Neural cell (in vitro differentiated cells): ENCODE measurements at regions not wholly inside any gene's neighbourhood (a gene's known extent, or its start where the extent isn't known, plus 50 kb on each side); places are given as distances from the start of the nearest gene placed in this dataset.
"Not testable (repeated sequence)": the region's sequence is repeated elsewhere in the genome, so short reads cannot be mapped to it uniquely, and the experiment has no call there.

Source experiments
- H2AFZ ChIP-seq: fragments of 200-600, 300-800 bp; sonication (generic), shearing (Covaris generic); 2 replicates; pipeline ENCODE4 v1.6.0; 2014; ENCODE audit warnings: low read depth, mild to moderate bottlenecking, antibody characterized with exemption, low read length, moderate library complexity
- H3F3A ChIP-seq: fragments of 200-600 bp; shearing (Covaris generic); 2 replicates; pipeline ENCODE4 v1.6.1; 2016; ENCODE audit warnings: mild to moderate bottlenecking, moderate library complexity, mixed read lengths, antibody characterized with exemption, low read length; ENCODE audit not compliant: insufficient read depth, poor library complexity, severe bottlenecking
- H3K27ac ChIP-seq: fragments of 200-600, 300-800 bp; sonication (generic), shearing (Covaris generic); 2 replicates; pipeline ENCODE4 v1.5.1; 2014; ENCODE audit warnings: mild to moderate bottlenecking, low read length, moderate library complexity
- H3K27me3 ChIP-seq: fragments of 300-800, 200-600 bp; sonication (generic), shearing (Covaris generic); 2 replicates; pipeline ENCODE4 v1.6.0; 2014; ENCODE audit warnings: mild to moderate bottlenecking, low read depth, low read length, moderate library complexity; ENCODE audit not compliant: insufficient read depth
- H3K36me3 ChIP-seq: fragments of 300-800, 200-600 bp; sonication (generic), shearing (Covaris generic); 2 replicates; pipeline ENCODE4 v1.5.1; 2014; ENCODE audit warnings: mild to moderate bottlenecking, antibody characterized with exemption, low read length, moderate library complexity; ENCODE audit not compliant: insufficient read depth
- H3K4me2 ChIP-seq: fragments of 300-800, 200-600 bp; sonication (generic), shearing (Covaris generic); 2 replicates; pipeline ENCODE4 v1.6.0; 2014; ENCODE audit warnings: mild to moderate bottlenecking, low read length
- H3K4me3 ChIP-seq: fragments of 300-800, 200-600 bp; sonication (generic), shearing (Covaris generic); 2 replicates; pipeline ENCODE4 v1.5.1; 2014; ENCODE audit warnings: mild to moderate bottlenecking, low read length, moderate library complexity
- H3K79me2 ChIP-seq: fragments of 200-600 bp; shearing (Covaris generic); replicated peaks from 2 replicates; pipeline ENCODE4 v1.6.0; 2014; ENCODE audit warnings: mild to moderate bottlenecking, low read length, moderate library complexity; ENCODE audit not compliant: insufficient read depth
- H3K9ac ChIP-seq: fragments of 300-800, 200-600 bp; sonication (generic), shearing (Covaris generic); 2 replicates; pipeline ENCODE4 v1.6.1; 2016; ENCODE audit warnings: mild to moderate bottlenecking, low read length, mixed read lengths
- H3K9me2 ChIP-seq: fragments of 200-600 bp; shearing (Covaris generic); 2 replicates; pipeline ENCODE4 v1.6.1; 2016; ENCODE audit warnings: mild to moderate bottlenecking, low read length, mixed read lengths; ENCODE audit not compliant: insufficient read depth
- H3K9me3 ChIP-seq: fragments of 200-600, 300-800 bp; sonication (generic), shearing (Covaris generic); 2 replicates; pipeline ENCODE4 v1.6.1; 2016; ENCODE audit warnings: mild to moderate bottlenecking, mixed run types, low read length, moderate library complexity, mixed read lengths
- H4K20me1 ChIP-seq: fragments of 200-600 bp; shearing (Covaris generic); 2 replicates; pipeline ENCODE4 v1.6.1; 2016; ENCODE audit warnings: mild to moderate bottlenecking, mixed run types; ENCODE audit not compliant: insufficient read depth
- CTCF ChIP-seq: fragments of 450-650 bp; IDR thresholded peaks from 2 replicates; pipeline ENCODE4 v1.5.1; 2014; ENCODE audit warnings: antibody characterized with exemption, mild to moderate bottlenecking, moderate library complexity; ENCODE audit not compliant: poor library complexity, severe bottlenecking
- EP300 ChIP-seq: fragments of 450-650 bp; conservative IDR thresholded peaks from 2 replicates; pipeline ENCODE4 v1.6.1; 2014; ENCODE audit warnings: antibody characterized with exemption, mild to moderate bottlenecking, moderate library complexity; ENCODE audit not compliant: poor library complexity, severe bottlenecking
- EZH2 ChIP-seq: fragments of 200-600, 300-800 bp; shearing (Covaris generic), sonication (generic); IDR thresholded peaks from 2 replicates; pipeline ENCODE4 v1.6.1; 2014; ENCODE audit warnings: antibody characterized with exemption, low read length, borderline replicate concordance, mild to moderate bottlenecking; ENCODE audit not compliant: insufficient read depth, poor library complexity, severe bottlenecking
- MXI1 ChIP-seq: fragments of 450-650 bp; conservative IDR thresholded peaks from 2 replicates; pipeline ENCODE4 v1.6.1; 2014; ENCODE audit warnings: antibody characterized with exemption, mild to moderate bottlenecking; ENCODE audit not compliant: poor library complexity, severe bottlenecking
- POLR2AphosphoS5 ChIP-seq: IDR thresholded peaks from 2 replicates; pipeline ENCODE4 v1.6.1; 2012
- RAD21 ChIP-seq: fragments of 450-650 bp; conservative IDR thresholded peaks from 2 replicates; pipeline ENCODE4 v1.6.1; 2014; ENCODE audit warnings: antibody characterized with exemption, mild to moderate bottlenecking, moderate library complexity
- REST ChIP-seq: IDR thresholded peaks from 2 replicates; pipeline ENCODE4 v1.6.1; 2012; ENCODE audit warnings: borderline replicate concordance
- SMC3 ChIP-seq: fragments of 450-650 bp; conservative IDR thresholded peaks from 2 replicates; pipeline ENCODE4 v1.6.1; 2014; ENCODE audit warnings: antibody characterized with exemption, mild to moderate bottlenecking, moderate library complexity; ENCODE audit not compliant: poor library complexity
- TAF1 ChIP-seq: IDR thresholded peaks from 2 replicates; pipeline ENCODE4 v1.6.1; 2012; ENCODE audit warnings: low read depth

GRCh38 chr10:4278186-4278585, 493.2 kb upstream of the KLF6 start:
- Histone ChIP-seq H3F3A (no peaks in the 10 kb centered on the region), H3K27ac (no peak overlapping the region), H3K36me3 (no peaks in the 10 kb centered on the region), H4K20me1 (no peaks in the 10 kb centered on the region), H3K9me2 (no peaks in the 10 kb centered on the region), H3K4me2 (no peak overlapping the region), H3K79me2 (no peaks in the 10 kb centered on the region), H2AFZ (no peak overlapping the region), H3K4me3 (no peak overlapping the region), H3K27me3 (no peaks in the 10 kb centered on the region), H3K9ac (no peak overlapping the region), H3K9me3 (no peaks in the 10 kb centered on the region)
- TF ChIP-seq MXI1, result no peak
- peak; percentile 59 for TF ChIP-seq EP300
- TF ChIP-seq SMC3, result no peak
- TF ChIP-seq TAF1, result no peak
- TF ChIP-seq REST, result peak; percentile 71
- TF ChIP-seq POLR2AphosphoS5, result peak; percentile 59
- TF ChIP-seq CTCF, result no peak
- no peak for TF ChIP-seq RAD21
- no peak for TF ChIP-seq EZH2

GRCh38 chr10:4276151-4276550, 491.1 kb upstream of the KLF6 start:
- Histone ChIP-seq H3K4me3 (no peak overlapping the region), H3K9ac (no peak overlapping the region), H3K9me3 (peaks cover 4% of the 10 kb centered on the region), H3K27ac (no peak overlapping the region), H3K36me3 (no peaks in the 10 kb centered on the region), H3K4me2 (no peak overlapping the region), H3K79me2 (no peaks in the 10 kb centered on the region), H2AFZ (no peak overlapping the region), H4K20me1 (no peaks in the 10 kb centered on the region), H3K9me2 (no peaks in the 10 kb centered on the region), H3K27me3 (no peaks in the 10 kb centered on the region), H3F3A (no peaks in the 10 kb centered on the region)
- TF ChIP-seq EP300 (no peak), TAF1 (no peak), RAD21 (no peak), REST (no peak)

GRCh38 chr10:4274671-4275070, 489.7 kb upstream of the KLF6 start:
- H4K20me1 ChIP-seq, H3K9me3 ChIP-seq, H3K27me3 ChIP-seq, H2AFZ ChIP-seq, H3K79me2 ChIP-seq, H3K36me3 ChIP-seq, H3F3A ChIP-seq, H3K9ac ChIP-seq, H3K9me2 ChIP-seq, H3K4me2 ChIP-seq, H3K27ac ChIP-seq, H3K4me3 ChIP-seq: not testable (repeated sequence)
